DOHH2 (cell line): ENCODE measurements at regions not wholly inside any gene's neighbourhood (a gene's known extent, or its start where the extent isn't known, plus 50 kb on each side); places are given as distances from the start of the nearest gene placed in this dataset.

Experiments
- H3F3A ChIP-seq: fragments of 200-600 bp; sonication (generic), shearing (Covaris generic); 2 replicates; pipeline ENCODE4 v1.6.0; 2016; ENCODE audit warnings: antibody characterized with exemption, mild to moderate bottlenecking; ENCODE audit not compliant: control insufficient read depth, insufficient read depth
- H3K27ac ChIP-seq: fragments of 200-600 bp; sonication (generic); 2 replicates; pipeline ENCODE4 v1.5.1; 2014; ENCODE audit warnings: low read depth, mild to moderate bottlenecking, low read length, moderate library complexity
- H3K27me3 ChIP-seq: fragments of 200-600 bp; sonication (generic); 2 replicates; pipeline ENCODE4 v1.6.1; 2014; ENCODE audit warnings: mild to moderate bottlenecking, low read length, mixed read lengths; ENCODE audit not compliant: control insufficient read depth
- H3K36me3 ChIP-seq: fragments of 200-600 bp; sonication (generic); 2 replicates; pipeline ENCODE4 v1.6.1; 2014; ENCODE audit warnings: mild to moderate bottlenecking, low read length, moderate library complexity, mixed read lengths; ENCODE audit not compliant: control insufficient read depth
- H3K4me1 ChIP-seq: fragments of 200-600 bp; sonication (generic); 2 replicates; pipeline ENCODE4 v1.6.1; 2014; ENCODE audit warnings: mild to moderate bottlenecking, low read length, mixed read lengths; ENCODE audit not compliant: control insufficient read depth
- H3K4me2 ChIP-seq: fragments of 200-600 bp; sonication (generic); 2 replicates; pipeline ENCODE4 v1.6.0; 2014; ENCODE audit warnings: mild to moderate bottlenecking, low read length, moderate library complexity
- H3K4me3 ChIP-seq: fragments of 200-600 bp; sonication (generic); 2 replicates; pipeline ENCODE4 v1.5.1; 2014; ENCODE audit warnings: mild to moderate bottlenecking, low read length, mixed read lengths
- H3K79me2 ChIP-seq: fragments of 200-600 bp; sonication (generic); 2 replicates; pipeline ENCODE4 v1.6.1; 2014; ENCODE audit warnings: mild to moderate bottlenecking, low read length, mixed read lengths; ENCODE audit not compliant: control insufficient read depth
- H3K9me2 ChIP-seq: fragments of 200-600 bp; sonication (generic); replicated peaks from 2 replicates; pipeline ENCODE4 v1.6.1; 2014; ENCODE audit warnings: mild to moderate bottlenecking, low read length, mixed read lengths; ENCODE audit not compliant: control insufficient read depth
- H3K9me3 ChIP-seq: fragments of 200-600 bp; sonication (generic); 2 replicates; pipeline ENCODE4 v1.6.1; 2014; ENCODE audit warnings: antibody characterized with exemption, low read length, mixed read lengths; ENCODE audit not compliant: control insufficient read depth, insufficient read depth
- H4K20me1 ChIP-seq: fragments of 200-600 bp; sonication (generic); 2 replicates; pipeline ENCODE4 v1.6.0; 2014; ENCODE audit warnings: low read depth, mild to moderate bottlenecking, antibody characterized with exemption, low read length, moderate library complexity; ENCODE audit not compliant: control insufficient read depth, insufficient read depth
- EZH2phosphoT487 ChIP-seq: fragments of 200-600 bp; sonication (generic); IDR thresholded peaks from 2 replicates; pipeline ENCODE4 v1.6.1; 2017; ENCODE audit warnings: borderline replicate concordance, mild to moderate bottlenecking, antibody characterized with exemption, low read length, moderate library complexity, mixed read lengths
- TF ChIP-seq, protein P1 (sequence below): fragments of 200-600 bp; sonication (generic); IDR thresholded peaks from one replicate; pipeline ENCODE4 v1.5.1; 2014; ENCODE audit warnings: antibody characterized with exemption, mild to moderate bottlenecking, low read depth, low read length; ENCODE audit not compliant: poor library complexity, severe bottlenecking

DNA sequence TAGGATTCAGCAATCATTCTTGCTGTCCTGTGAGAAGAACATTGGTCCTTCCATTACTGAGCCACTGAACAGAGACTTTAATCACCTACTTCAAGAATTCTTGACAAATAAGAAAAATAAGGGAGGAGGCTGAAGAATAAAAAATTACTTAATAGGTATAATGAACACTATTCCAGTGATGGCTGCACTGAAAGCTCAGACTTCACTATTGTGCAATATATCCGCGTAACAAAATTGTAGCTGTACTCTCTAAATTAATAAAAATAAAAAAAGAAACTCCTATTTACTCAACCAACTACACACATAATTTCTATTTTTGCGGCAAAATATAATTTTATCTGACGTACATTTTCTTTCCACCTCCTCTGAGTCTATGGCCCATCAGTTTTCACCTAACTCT, 2441.0 kb downstream of the PCDH7 start:
- no peaks in the 10 kb centered on the region for H4K20me1 ChIP-seq
- no peaks in the 10 kb centered on the region for H3K4me1 ChIP-seq
- no peaks in the 10 kb centered on the region for H3K79me2 ChIP-seq
- H3K36me3 ChIP-seq = no peaks in the 10 kb centered on the region
- no peak overlapping the region for H3K4me2 ChIP-seq
- H3K9me3 ChIP-seq = no peaks in the 10 kb centered on the region
- H3K4me3 ChIP-seq = no peak overlapping the region
- no peaks in the 10 kb centered on the region for H3K27me3 ChIP-seq
- H3F3A ChIP-seq = no peaks in the 10 kb centered on the region
- H3K9me2 ChIP-seq = no peaks in the 10 kb centered on the region
- no peak for TF ChIP-seq EZH2phosphoT487
- TF ChIP-seq, protein P1, sequence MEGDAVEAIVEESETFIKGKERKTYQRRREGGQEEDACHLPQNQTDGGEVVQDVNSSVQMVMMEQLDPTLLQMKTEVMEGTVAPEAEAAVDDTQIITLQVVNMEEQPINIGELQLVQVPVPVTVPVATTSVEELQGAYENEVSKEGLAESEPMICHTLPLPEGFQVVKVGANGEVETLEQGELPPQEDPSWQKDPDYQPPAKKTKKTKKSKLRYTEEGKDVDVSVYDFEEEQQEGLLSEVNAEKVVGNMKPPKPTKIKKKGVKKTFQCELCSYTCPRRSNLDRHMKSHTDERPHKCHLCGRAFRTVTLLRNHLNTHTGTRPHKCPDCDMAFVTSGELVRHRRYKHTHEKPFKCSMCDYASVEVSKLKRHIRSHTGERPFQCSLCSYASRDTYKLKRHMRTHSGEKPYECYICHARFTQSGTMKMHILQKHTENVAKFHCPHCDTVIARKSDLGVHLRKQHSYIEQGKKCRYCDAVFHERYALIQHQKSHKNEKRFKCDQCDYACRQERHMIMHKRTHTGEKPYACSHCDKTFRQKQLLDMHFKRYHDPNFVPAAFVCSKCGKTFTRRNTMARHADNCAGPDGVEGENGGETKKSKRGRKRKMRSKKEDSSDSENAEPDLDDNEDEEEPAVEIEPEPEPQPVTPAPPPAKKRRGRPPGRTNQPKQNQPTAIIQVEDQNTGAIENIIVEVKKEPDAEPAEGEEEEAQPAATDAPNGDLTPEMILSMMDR = no peak
- no peak overlapping the region for H3K27ac ChIP-seq

GRCh38 chr4:33162122-33162521, 2442.0 kb downstream of the PCDH7 start:
- H3K4me2 ChIP-seq = no peak overlapping the region
- no peaks in the 10 kb centered on the region for H3K9me2 ChIP-seq
- H3K9me3 ChIP-seq = no peaks in the 10 kb centered on the region
- H3K79me2 ChIP-seq = no peaks in the 10 kb centered on the region
- no peak overlapping the region for H3K4me3 ChIP-seq
- no peak for TF ChIP-seq EZH2phosphoT487
- TF ChIP-seq, protein P1 = no peak
- H4K20me1 ChIP-seq = no peaks in the 10 kb centered on the region
- H3K27me3 ChIP-seq = no peaks in the 10 kb centered on the region
- no peaks in the 10 kb centered on the region for H3K4me1 ChIP-seq
- no peaks in the 10 kb centered on the region for H3F3A ChIP-seq
- H3K36me3 ChIP-seq = no peaks in the 10 kb centered on the region
- H3K27ac ChIP-seq = no peak overlapping the region

- Histone ChIP-seq H3K9me2 (no peaks in the 10 kb centered on the region), H4K20me1 (no peaks in the 10 kb centered on the region), H3K4me3 (no peak overlapping the region), H3K27ac (no peak overlapping the region), H3K79me2 (no peaks in the 10 kb centered on the region), H3K27me3 (no peaks in the 10 kb centered on the region), H3F3A (no peaks in the 10 kb centered on the region), H3K4me2 (no peak overlapping the region), H3K9me3 (no peaks in the 10 kb centered on the region), H3K4me1 (no peaks in the 10 kb centered on the region), H3K36me3 (no peaks in the 10 kb centered on the region)
- TF ChIP-seq EZH2phosphoT487 = no peak
- TF ChIP-seq, protein P1 = no peak
These were observed 2451.8 kb downstream of the PCDH7 start for GRCh38 chr4:33171873-33172525.
